ENCODE measurements at regions not wholly inside any gene's neighbourhood (a gene's known extent, or its start where the extent isn't known, plus 50 kb on each side); places are given as distances from the start of the nearest gene placed in this dataset.

DNA sequence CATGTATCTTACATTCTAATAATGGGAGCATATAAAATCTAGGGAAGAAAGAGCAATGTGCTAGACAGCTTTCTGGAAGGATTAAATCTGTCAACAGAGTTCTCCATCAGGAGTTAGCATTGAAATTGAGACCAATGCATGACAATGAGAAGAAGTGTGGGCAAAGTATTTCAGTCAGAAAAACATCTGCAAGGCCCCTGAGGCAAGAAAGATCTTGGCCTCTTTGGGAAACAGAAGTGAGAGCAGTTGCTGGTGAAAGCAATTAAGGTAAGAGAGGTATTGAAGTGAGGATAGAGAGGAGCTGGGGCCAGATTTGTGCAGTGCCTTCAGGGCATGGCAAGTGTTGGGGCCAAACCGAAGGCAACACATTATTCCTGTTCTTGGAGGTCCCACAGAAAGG is 999.1 kb downstream of the STPG2 start:
- TF ChIP-seq POLR2A (IDR thresholded peaks at IDR 0.05; ENCODE audit: low read depth, low read length) (no peak), RAD21 (IDR thresholded peaks at IDR 0.05; ENCODE audit: insufficient read depth, low read depth, low read length) (no peak), BACH1 (IDR thresholded peaks at IDR 0.05; ENCODE audit: borderline replicate concordance) (no peak)
- TF ChIP-seq, protein P1, sequence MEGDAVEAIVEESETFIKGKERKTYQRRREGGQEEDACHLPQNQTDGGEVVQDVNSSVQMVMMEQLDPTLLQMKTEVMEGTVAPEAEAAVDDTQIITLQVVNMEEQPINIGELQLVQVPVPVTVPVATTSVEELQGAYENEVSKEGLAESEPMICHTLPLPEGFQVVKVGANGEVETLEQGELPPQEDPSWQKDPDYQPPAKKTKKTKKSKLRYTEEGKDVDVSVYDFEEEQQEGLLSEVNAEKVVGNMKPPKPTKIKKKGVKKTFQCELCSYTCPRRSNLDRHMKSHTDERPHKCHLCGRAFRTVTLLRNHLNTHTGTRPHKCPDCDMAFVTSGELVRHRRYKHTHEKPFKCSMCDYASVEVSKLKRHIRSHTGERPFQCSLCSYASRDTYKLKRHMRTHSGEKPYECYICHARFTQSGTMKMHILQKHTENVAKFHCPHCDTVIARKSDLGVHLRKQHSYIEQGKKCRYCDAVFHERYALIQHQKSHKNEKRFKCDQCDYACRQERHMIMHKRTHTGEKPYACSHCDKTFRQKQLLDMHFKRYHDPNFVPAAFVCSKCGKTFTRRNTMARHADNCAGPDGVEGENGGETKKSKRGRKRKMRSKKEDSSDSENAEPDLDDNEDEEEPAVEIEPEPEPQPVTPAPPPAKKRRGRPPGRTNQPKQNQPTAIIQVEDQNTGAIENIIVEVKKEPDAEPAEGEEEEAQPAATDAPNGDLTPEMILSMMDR (IDR thresholded peaks at IDR 0.05 in 2 of 3, conservative IDR thresholded peaks at IDR 0.05 in 1 of 3; ENCODE audit: control insufficient read depth in 2 of 3, extremely low read depth in 1 of 3, insufficient read depth in 1 of 3, low read depth in 3 of 3, low read length in 3 of 3): no peak

Data from GM12878 (cell line).